GM21381 (cell line): ENCODE measurements at regions not wholly inside any gene's neighbourhood (a gene's known extent, or its start where the extent isn't known, plus 50 kb on each side); places are given as distances from the start of the nearest gene placed in this dataset.
"Not testable (repeated sequence)": the region's sequence is repeated elsewhere in the genome, so short reads cannot be mapped to it uniquely, and the experiment has no call there.

Experiments
- ATAC-seq: cut with Tn5 transposase; IDR thresholded peaks from one replicate; pipeline ENCODE4 v1.9.1; 2021; ENCODE audit warnings: mild to moderate bottlenecking, moderate library complexity; ENCODE audit not compliant: unreplicated experiment

GRCh38 chr1:9465640-9466039 is 73.6 kb upstream of the SLC25A33 start:
- no peak for ATAC-seq

GRCh38 chr1:9466780-9467758 is 72.2 kb upstream of the SLC25A33 start:
- no peak for ATAC-seq

GRCh38 chr1:9469882-9470281 is 69.4 kb upstream of the SLC25A33 start:
- not testable (repeated sequence) for ATAC-seq

GRCh38 chr1:9471679-9472078 is 67.6 kb upstream of the SLC25A33 start:
- ATAC-seq = no peak

- no peak for ATAC-seq
Observed at GRCh38 chr1:9472386-9473031, 66.8 kb upstream of the SLC25A33 start.

- no peak for ATAC-seq
Observed at GRCh38 chr1:9473032-9473807, 66.0 kb upstream of the SLC25A33 start.

GRCh38 chr1:9475061-9475627 is 64.1 kb upstream of the SLC25A33 start:
- no peak for ATAC-seq

- ATAC-seq = no peak
Observed at GRCh38 chr1:9476790-9477463, 62.3 kb upstream of the SLC25A33 start.

- ATAC-seq = no peak
Observed at GRCh38 chr1:9477535-9477934, 61.7 kb upstream of the SLC25A33 start.

GRCh38 chr1:9478021-9478420 is 61.2 kb upstream of the SLC25A33 start:
- ATAC-seq = no peak

- no peak for ATAC-seq
Observed at GRCh38 chr1:9481048-9481447, 58.2 kb upstream of the SLC25A33 start.

- no peak for ATAC-seq
Observed at GRCh38 chr1:9482403-9482802, 56.9 kb upstream of the SLC25A33 start.

GRCh38 chr1:9482816-9483572 is 56.3 kb upstream of the SLC25A33 start:
- no peak for ATAC-seq

GRCh38 chr1:9486466-9487140 is 52.7 kb upstream of the SLC25A33 start:
- ATAC-seq = no peak
